8988T (cell line): ENCODE measurements at regions not wholly inside any gene's neighbourhood (a gene's known extent, or its start where the extent isn't known, plus 50 kb on each side); places are given as distances from the start of the nearest gene placed in this dataset.

Experiments used
- DNase-seq: peaks from one replicate; pipeline ENCODE4 v3.0.0; 2011

DNA sequence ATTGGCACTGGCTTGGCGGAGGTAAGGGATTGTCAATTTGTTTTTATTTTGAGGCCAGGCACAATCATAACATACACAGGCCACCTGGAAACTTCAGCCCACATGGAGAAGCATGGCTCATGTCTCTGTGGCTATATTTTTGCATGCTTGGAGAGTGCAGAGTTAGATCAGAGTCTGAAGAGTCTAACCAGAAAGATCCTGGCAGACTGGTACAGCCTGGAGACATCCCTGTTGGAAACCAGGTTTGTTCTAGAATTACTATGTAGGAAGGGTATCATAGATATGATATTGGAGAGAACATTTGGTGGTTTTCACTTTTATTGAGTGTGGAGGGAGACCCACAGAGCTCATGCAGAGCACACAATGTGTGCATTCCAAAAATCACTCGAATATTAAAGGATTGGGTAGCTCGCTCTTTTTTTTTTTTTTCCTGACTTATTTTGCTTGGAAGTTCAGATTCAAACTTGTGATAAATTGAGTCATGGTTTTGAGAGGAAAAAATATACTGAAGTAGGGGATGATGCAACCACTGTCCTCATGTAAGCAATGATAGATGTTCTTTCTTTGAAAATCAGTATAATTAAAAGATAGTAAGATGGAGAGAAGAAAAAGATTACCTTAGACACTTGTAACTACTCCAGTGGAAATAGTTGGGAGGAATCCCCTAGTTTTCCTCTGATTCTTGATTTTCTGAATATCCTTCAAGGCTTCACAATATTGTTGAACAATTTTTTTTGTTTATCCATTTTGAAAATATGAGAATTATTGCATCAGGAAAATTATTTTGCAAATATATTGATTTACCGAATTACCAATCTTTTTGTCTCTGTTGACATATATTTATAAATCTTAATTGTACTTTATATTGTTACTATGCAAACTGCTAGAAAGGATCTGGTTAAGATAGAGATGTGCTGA is 185.7 kb upstream of the ZEB2 start:
- DNase-seq: no peak

- no peak for DNase-seq
These were observed 184.8 kb upstream of the ZEB2 start for GRCh38 chr2:144704709-144705095.

- DNase-seq: no peak
These were observed 184.2 kb upstream of the ZEB2 start for GRCh38 chr2:144703852-144704708.

- no peak for DNase-seq
These were observed 182.1 kb upstream of the ZEB2 start for GRCh38 chr2:144702051-144702450.

- DNase-seq: no peak
These were observed 181.3 kb upstream of the ZEB2 start for GRCh38 chr2:144701259-144701658.

DNA sequence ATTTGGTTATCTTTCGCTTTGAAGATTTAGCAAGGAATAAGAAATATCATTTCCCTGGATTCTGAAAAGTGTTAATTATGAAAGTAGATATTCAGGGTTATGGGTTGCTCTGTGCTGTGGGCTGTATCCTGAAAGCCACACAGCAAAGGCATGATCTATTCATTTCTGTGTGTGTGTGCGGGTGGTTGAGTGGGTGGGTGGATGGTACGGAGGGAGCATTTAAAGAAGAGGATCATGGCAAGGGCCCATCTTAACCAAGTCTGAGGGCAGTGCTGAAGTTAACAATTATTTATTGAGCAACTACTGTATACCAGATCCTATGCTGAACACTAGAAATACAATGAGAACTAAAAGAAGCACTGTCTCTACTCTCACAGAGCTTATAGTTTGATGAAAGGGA is 178.2 kb upstream of the ZEB2 start:
- DNase-seq: no peak

- DNase-seq: no peak
These were observed 175.7 kb upstream of the ZEB2 start for GRCh38 chr2:144695657-144696056.

DNA sequence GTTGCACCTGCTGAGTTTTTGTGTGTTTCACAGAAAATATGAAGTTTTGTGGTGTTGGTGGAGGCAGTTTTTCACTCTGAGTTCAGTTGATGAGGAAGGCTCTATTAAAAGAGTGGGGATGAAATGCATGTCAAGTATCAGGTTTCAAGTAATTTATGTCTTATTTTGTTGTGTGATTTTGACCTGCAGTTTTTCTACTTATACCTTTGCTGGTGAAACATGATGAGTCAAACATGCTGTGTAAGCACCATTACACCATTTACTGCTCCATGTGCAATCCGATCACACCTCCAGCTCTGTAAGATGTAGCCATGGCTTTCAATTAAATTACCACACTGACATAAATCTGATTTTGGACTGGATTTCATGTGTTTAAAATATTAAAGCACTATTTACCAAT is 174.5 kb upstream of the ZEB2 start:
- no peak for DNase-seq

- DNase-seq: no peak
These were observed 173.3 kb upstream of the ZEB2 start for GRCh38 chr2:144693179-144693578.

GRCh38 chr2:144692661-144693060 is 172.7 kb upstream of the ZEB2 start:
- no peak for DNase-seq

DNA sequence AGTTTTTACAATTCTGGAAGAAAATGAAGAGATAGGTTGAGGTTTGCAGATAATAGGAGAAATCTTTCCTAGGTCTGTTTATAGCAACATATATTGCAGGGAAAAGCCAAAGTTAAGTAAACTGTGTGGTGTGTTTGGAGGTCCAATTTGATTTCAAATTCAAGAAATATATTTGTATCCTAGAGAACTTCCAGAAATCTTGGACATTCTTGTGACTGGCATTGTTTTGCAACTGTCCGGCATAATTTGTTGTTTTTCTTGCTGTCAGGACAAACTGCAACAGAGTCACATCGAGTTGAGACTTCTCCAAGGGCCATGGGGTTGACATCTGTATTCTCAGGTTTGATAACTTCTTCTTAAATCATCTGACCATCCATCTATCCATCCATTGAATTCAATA is 170.9 kb upstream of the ZEB2 start:
- DNase-seq: no peak

DNA sequence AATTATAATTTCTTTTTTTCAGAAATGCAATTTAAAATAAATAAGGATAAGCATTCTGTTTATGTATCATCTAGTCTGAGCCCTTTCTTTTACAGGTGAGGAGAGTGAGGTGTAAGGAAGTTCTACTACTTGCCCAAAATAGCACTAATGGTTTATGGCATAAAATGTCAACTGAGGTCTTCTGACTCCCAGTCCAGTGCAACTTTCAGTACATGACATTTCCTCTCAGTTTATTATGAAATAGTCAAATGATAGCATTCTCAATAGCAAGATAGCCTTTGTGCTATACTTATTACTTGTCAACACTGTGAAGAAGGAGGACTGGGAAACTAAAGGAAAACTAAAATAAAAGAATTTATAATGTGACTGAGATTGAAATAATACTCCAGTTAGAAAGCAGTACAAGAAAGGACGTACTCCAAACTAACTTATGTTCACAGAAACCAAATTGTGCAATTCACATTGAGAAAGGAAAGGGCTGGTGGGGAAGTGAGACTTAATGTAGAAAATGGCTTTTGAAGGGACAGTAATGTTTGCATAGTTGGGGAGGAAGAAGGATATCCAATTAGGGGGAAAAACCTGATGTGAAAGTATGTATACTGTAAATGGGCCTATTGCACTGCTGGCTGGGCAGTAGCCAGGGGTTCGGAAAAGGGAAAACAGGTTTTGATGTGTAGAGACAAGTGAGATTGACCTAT is 166.7 kb upstream of the ZEB2 start:
- no peak for DNase-seq

DNA sequence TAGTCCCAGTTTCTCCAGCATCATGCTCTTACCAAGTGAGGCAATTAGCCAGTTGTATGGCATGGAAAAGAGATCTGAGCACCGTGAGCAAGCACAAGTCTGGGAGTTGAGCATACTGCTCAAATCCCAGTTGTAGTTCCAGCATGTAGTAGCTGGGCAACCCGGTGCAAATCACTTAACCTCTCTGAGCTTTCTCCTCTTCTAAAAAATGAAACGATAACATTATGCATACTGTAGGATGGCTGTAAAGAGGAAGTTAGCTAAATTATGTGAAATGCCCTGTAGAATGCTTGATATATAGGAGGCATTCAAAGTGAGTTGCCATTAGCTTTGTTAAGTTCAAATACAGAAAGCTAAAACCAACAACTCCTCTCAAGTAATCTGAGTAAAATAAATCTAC is 164.0 kb upstream of the ZEB2 start:
- DNase-seq: no peak

GRCh38 chr2:144683107-144683753 is 163.3 kb upstream of the ZEB2 start:
- DNase-seq: no peak

- DNase-seq: no peak
These were observed 162.3 kb upstream of the ZEB2 start for GRCh38 chr2:144682248-144682647.

GRCh38 chr2:144681389-144681788 is 161.5 kb upstream of the ZEB2 start:
- DNase-seq: no peak

DNA sequence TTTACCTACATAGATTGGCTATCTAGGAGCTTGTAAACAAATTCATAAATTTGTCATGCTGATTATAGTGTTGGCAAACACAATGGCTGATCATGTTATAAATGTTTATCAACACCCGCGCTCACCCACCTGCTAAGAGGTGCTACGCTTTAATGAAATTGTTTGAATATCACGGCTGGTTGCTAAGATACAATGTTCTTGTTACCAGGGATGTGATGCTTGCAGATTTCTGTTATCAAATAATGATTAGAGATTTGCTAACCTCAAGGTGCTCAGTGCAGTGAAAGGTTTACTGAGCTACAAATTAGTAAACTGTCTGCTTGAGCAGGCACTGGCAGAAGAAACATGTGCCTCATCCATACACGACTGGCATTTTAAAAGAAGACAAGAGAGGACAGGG is 160.0 kb upstream of the ZEB2 start:
- DNase-seq: no peak

- DNase-seq: no peak
These were observed 158.8 kb upstream of the ZEB2 start for GRCh38 chr2:144678736-144679135.

- DNase-seq: no peak
These were observed 155.8 kb upstream of the ZEB2 start for GRCh38 chr2:144675731-144676130.

DNA sequence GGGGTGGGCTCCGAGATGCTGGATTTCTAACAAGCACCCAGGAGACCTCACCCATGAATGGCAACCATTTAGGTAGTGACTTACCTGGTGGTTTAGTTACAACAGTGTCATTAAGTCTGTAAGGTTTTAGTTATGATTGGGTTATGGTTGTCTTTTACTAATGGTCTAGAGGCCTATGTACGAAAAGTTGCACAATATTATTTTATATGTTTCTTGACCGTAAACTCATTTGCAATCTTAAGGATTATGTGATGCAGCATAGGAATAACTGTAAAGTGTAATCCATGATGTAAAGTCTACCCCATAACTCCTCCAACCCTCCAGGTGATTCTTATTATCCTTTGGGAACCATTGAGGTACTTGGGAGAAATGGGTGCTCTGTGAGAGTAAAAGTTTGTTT is 155.4 kb upstream of the ZEB2 start:
- DNase-seq: no peak

DNA sequence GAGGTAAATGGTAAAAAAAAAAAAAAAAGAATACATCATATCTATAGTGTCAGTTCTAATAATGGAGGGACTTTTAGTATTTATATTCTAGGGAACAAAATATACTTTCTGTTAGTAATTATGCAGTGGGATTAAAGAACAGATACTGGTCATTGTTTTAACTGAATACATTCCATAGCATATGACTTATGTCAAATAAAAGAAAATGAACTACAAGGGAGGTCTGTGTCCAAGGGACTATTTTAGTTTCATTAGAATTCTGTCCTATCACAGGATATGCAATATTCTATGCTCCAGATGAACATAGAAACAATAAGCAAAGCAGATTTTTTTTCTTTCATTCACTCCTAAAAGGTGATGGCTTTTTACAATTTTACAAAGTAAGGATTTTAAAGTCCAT is 154.2 kb upstream of the ZEB2 start:
- no peak for DNase-seq

- DNase-seq: no peak
These were observed 153.5 kb upstream of the ZEB2 start for GRCh38 chr2:144673456-144673855.
